Tibial nerve (tissue), 4 donors: ENCODE measurements at regions not wholly inside any gene's neighbourhood (a gene's known extent, or its start where the extent isn't known, plus 50 kb on each side); places are given as distances from the start of the nearest gene placed in this dataset.

Experiments
- DNase-seq, 2 donors: peaks; one replicate each; pipeline ENCODE4 v3.0.0-alpha.2; 2019; ENCODE audit warnings: low spot score in 2 of 2
- H3K27ac ChIP-seq, 4 donors: fragments of 200-600 bp; sonication (generic) in 3 of 4; one replicate each; pipeline ENCODE4 v1.5.1; 2017 to 2019; ENCODE audit warnings: mild to moderate bottlenecking in 1 of 4
- H3K27me3 ChIP-seq, 2 donors: fragments of 200-600 bp; sonication (generic) in 1 of 2; one replicate each; pipeline versions ENCODE4 v1.5.1 to v1.6.0; 2017 to 2019
- H3K36me3 ChIP-seq, 3 donors: fragments of 200-600 bp; sonication (generic); one replicate each; pipeline ENCODE4 v1.5.1; 2018 to 2019
- H3K4me1 ChIP-seq, 4 donors: fragments of 200-600 bp; sonication (generic) in 3 of 4; one replicate each; pipeline ENCODE4 v1.5.1; 2017 to 2019
- H3K4me3 ChIP-seq, 4 donors: fragments of 200-600 bp; sonication (generic) in 3 of 4; one replicate each; pipeline ENCODE4 v1.5.1; 2017 to 2019; ENCODE audit warnings: mild to moderate bottlenecking in 1 of 4, moderate library complexity in 1 of 4
- H3K9me3 ChIP-seq, 4 donors: fragments of 200-600 bp; sonication (generic) in 3 of 4; one replicate each; pipeline ENCODE4 v1.5.1; 2017 to 2019
- EP300 ChIP-seq, 2 donors: sonication (generic); formaldehyde crosslinking; IDR thresholded peaks; one replicate each; pipeline ENCODE4 v1.6.1; 2017; ENCODE audit warnings: antibody characterized with exemption in 2 of 2, mild to moderate bottlenecking in 1 of 2
- POLR2A ChIP-seq, 2 donors: fragments of 450-650 bp; IDR thresholded peaks; one replicate each; pipeline ENCODE4 v1.6.1; 2017; ENCODE audit warnings: antibody characterized with exemption in 2 of 2, mild to moderate bottlenecking in 2 of 2, moderate library complexity in 2 of 2
- WGBS, 2 donors: methylation state at CpG; one replicate each; pipeline ENCODE4 v1.1.5; 2018; 5-methylcytosine and 5-hydroxymethylcytosine counted together
- TF ChIP-seq, protein P1 (sequence below), 5 experiments: fragments of 200-600 bp in 3 of 5; fragments of 450-650 bp in 2 of 5; sonication (generic) in 3 of 5; IDR thresholded peaks; one replicate each; pipeline ENCODE4 v1.5.1; 2016 to 2019; ENCODE audit warnings: antibody characterized with exemption in 5 of 5, mild to moderate bottlenecking in 3 of 5, moderate library complexity in 2 of 5

- no peaks in the 10 kb centered on the region for H3K4me1 ChIP-seq
- DNase-seq, result no peak
- no peak for TF ChIP-seq POLR2A (IDR thresholded peaks at IDR 0.05)
- no peak for TF ChIP-seq EP300 (IDR thresholded peaks at IDR 0.05)
- TF ChIP-seq, protein P1, sequence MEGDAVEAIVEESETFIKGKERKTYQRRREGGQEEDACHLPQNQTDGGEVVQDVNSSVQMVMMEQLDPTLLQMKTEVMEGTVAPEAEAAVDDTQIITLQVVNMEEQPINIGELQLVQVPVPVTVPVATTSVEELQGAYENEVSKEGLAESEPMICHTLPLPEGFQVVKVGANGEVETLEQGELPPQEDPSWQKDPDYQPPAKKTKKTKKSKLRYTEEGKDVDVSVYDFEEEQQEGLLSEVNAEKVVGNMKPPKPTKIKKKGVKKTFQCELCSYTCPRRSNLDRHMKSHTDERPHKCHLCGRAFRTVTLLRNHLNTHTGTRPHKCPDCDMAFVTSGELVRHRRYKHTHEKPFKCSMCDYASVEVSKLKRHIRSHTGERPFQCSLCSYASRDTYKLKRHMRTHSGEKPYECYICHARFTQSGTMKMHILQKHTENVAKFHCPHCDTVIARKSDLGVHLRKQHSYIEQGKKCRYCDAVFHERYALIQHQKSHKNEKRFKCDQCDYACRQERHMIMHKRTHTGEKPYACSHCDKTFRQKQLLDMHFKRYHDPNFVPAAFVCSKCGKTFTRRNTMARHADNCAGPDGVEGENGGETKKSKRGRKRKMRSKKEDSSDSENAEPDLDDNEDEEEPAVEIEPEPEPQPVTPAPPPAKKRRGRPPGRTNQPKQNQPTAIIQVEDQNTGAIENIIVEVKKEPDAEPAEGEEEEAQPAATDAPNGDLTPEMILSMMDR (IDR thresholded peaks at IDR 0.05), result no peak
- no peaks in the 10 kb centered on the region for H3K27me3 ChIP-seq
- WGBS, 2 donors, result 53 to 60% methylated on average over 2 of the region's 2 CpGs
- H3K27ac ChIP-seq, result no peak overlapping the region
- no peak overlapping the region for H3K4me3 ChIP-seq
- H3K9me3 ChIP-seq, result no peaks in the 10 kb centered on the region
- H3K36me3 ChIP-seq, result no peaks in the 10 kb centered on the region
Observed at GRCh38 chr20:55394592-55394991, 610.7 kb downstream of the CBLN4 start.

DNA sequence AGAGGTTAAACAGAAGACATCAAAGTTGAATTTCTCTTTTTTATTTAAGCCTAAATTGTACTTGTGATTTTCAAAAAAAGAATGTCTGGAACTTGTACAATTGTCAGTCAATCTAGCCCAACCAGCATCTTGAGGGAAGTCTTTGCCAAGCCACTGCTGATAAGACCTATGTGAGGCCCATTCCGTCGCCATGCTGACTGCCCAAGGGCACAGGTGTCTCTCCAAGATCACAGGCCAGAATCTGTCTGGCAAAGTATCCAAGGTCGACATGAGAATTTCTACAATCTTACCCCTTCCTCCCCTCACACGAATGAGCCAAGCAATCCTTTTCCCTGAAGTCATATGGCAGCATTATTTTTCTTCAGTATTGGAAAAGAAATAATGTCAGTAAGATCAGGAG is 614.5 kb downstream of the CBLN4 start:
- TF ChIP-seq POLR2A (IDR thresholded peaks at IDR 0.05) (no peak), EP300 (IDR thresholded peaks at IDR 0.05) (no peak)
- TF ChIP-seq, protein P1 (IDR thresholded peaks at IDR 0.05), result no peak
- no peaks in the 10 kb centered on the region for H3K27me3 ChIP-seq
- DNase-seq, result no peak
- H3K4me3 ChIP-seq, result no peak overlapping the region
- H3K27ac ChIP-seq, result no peak overlapping the region
- H3K4me1 ChIP-seq, result no peaks in the 10 kb centered on the region
- H3K36me3 ChIP-seq, result no peaks in the 10 kb centered on the region
- 74 to 81% methylated on average over 4 of the region's 4 CpGs for WGBS, 2 donors
- H3K9me3 ChIP-seq, result no peaks in the 10 kb centered on the region

- Histone ChIP-seq H3K4me1 (no peaks in the 10 kb centered on the region), H3K36me3 (no peaks in the 10 kb centered on the region), H3K27me3 (no peaks in the 10 kb centered on the region), H3K9me3 (no peaks in the 10 kb centered on the region), H3K27ac (no peak overlapping the region), H3K4me3 (no peak overlapping the region)
- DNase-seq, result no peak
- TF ChIP-seq EP300 (IDR thresholded peaks at IDR 0.05), result no peak
- no peak for TF ChIP-seq POLR2A (IDR thresholded peaks at IDR 0.05)
- TF ChIP-seq, protein P1 (IDR thresholded peaks at IDR 0.05), result no peak
- WGBS, 2 donors, result 59 to 61% methylated on average over 1 of the region's 1 CpG
Observed at GRCh38 chr20:55386686-55387085, 618.6 kb downstream of the CBLN4 start.

DNA sequence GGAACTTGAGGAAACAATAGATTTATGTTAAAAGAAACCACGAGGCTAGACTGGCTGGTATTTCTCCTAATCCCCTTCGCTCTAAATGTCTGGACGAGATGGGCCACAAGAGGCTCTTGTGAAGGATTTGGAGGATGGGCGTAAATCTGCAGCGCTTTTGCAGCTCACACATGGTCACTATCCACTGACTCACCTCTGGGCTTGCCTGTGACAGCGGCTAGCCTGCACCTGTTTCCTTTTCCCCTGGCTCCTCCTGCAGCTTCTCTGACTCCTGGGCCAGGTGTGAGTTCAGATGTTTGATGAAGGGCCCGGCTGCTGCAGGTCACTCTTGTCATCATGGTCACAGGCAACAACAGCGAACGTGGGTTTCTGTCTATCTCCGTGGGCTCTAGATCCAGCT is 629.4 kb downstream of the CBLN4 start:
- Histone ChIP-seq H3K27ac (no peak overlapping the region), H3K4me1 (no peaks in the 10 kb centered on the region), H3K27me3 (no peaks in the 10 kb centered on the region), H3K9me3 (no peaks in the 10 kb centered on the region), H3K36me3 (no peaks in the 10 kb centered on the region), H3K4me3 (no peak overlapping the region)
- no peak for DNase-seq
- WGBS, 2 donors, result 69 to 71% methylated on average over 10 of the region's 10 CpGs
- TF ChIP-seq, protein P1 (IDR thresholded peaks at IDR 0.05), result no peak
- TF ChIP-seq POLR2A (IDR thresholded peaks at IDR 0.05) (no peak), EP300 (IDR thresholded peaks at IDR 0.05) (no peak)

DNA sequence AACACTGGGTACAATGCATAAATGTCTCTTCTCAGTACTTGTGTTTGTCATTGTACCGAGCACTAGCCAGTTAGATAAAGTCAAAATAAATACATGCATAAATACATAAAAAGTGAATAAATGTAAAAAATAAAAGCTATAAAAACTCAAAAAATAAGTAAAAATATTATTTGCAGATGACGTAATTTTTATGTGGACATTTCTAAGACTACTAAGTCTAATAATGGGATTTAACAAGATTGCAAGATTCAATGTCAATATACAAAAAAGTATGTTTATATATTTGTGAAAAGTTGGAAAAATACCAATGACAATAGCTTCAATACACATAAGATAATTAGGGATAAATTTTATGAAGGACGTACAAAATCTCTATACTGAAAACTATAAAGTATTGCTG is 639.6 kb downstream of the CBLN4 start:
- no peaks in the 10 kb centered on the region for H3K36me3 ChIP-seq
- H3K27me3 ChIP-seq, result no peaks in the 10 kb centered on the region
- 86% methylated on average over 3 of the region's 3 CpGs for WGBS, 2 donors
- H3K27ac ChIP-seq, result no peak overlapping the region
- TF ChIP-seq EP300 (IDR thresholded peaks at IDR 0.05), result no peak
- no peak overlapping the region for H3K4me3 ChIP-seq
- no peaks in the 10 kb centered on the region for H3K4me1 ChIP-seq
- no peaks in the 10 kb centered on the region for H3K9me3 ChIP-seq
- no peak for DNase-seq

GRCh38 chr20:55360895-55361294 is 644.4 kb downstream of the CBLN4 start:
- Histone ChIP-seq H3K27ac (no peak overlapping the region), H3K27me3 (no peaks in the 10 kb centered on the region), H3K4me1 (no peaks in the 10 kb centered on the region), H3K36me3 (no peaks in the 10 kb centered on the region), H3K4me3 (no peak overlapping the region), H3K9me3 (no peaks in the 10 kb centered on the region)
- 90 to 97% methylated on average over 1 of the region's 1 CpG for WGBS, 2 donors
- TF ChIP-seq POLR2A (IDR thresholded peaks at IDR 0.05), result no peak
- TF ChIP-seq, protein P1 (IDR thresholded peaks at IDR 0.05), result no peak
- no peak for TF ChIP-seq EP300 (IDR thresholded peaks at IDR 0.05)
- DNase-seq, result no peak
